H9 (cell line): ENCODE measurements at regions not wholly inside any gene's neighbourhood (a gene's known extent, or its start where the extent isn't known, plus 50 kb on each side); places are given as distances from the start of the nearest gene placed in this dataset.
A peak's percentile ranks its signal among the peaks of the same experiment; 100 is the strongest.

ENCODE experiments used
- DNase-seq: peaks from one replicate; pipeline ENCODE4 v3.0.0-alpha.2; 2017
- H2AFZ ChIP-seq: one replicate; pipeline ENCODE4 v1.6.1; 2013; ENCODE audit warnings: mild to moderate bottlenecking, low read length, control low read depth, moderate library complexity
- H2AK5ac ChIP-seq: 2 replicates; pipeline ENCODE4 v1.6.1; 2013; ENCODE audit warnings: low read length, control low read depth, mixed read lengths; ENCODE audit not compliant: insufficient read length
- H2BK120ac ChIP-seq: one replicate; pipeline ENCODE4 v1.6.1; 2013; ENCODE audit warnings: low read depth, mild to moderate bottlenecking, low read length, control low read depth, inconsistent platforms; ENCODE audit not compliant: poor library complexity, severe bottlenecking
- H2BK12ac ChIP-seq: 2 replicates; pipeline ENCODE4 v1.6.1; 2013; ENCODE audit warnings: low read length, control low read depth, mixed read lengths, low read depth; ENCODE audit not compliant: insufficient read length
- H2BK15ac ChIP-seq: 2 replicates; pipeline ENCODE4 v1.6.1; 2013; ENCODE audit warnings: low read depth, low read length, control low read depth
- H2BK20ac ChIP-seq: one replicate; pipeline ENCODE4 v1.6.1; 2013; ENCODE audit warnings: low read depth, mild to moderate bottlenecking, low read length, control low read depth, inconsistent platforms; ENCODE audit not compliant: poor library complexity, severe bottlenecking
- H2BK5ac ChIP-seq: 2 replicates; pipeline ENCODE4 v1.6.1; 2013; ENCODE audit warnings: low read length, control low read depth, mixed read lengths; ENCODE audit not compliant: insufficient read length
- H3K14ac ChIP-seq: 2 replicates; pipeline ENCODE4 v1.6.1; 2013; ENCODE audit warnings: low read length, control low read depth; ENCODE audit not compliant: insufficient read depth
- H3K18ac ChIP-seq: 2 replicates; pipeline ENCODE4 v1.6.1; 2013; ENCODE audit warnings: low read depth, mild to moderate bottlenecking, mixed read lengths, low read length, control low read depth; ENCODE audit not compliant: insufficient read length
- H3K23ac ChIP-seq: 2 replicates; pipeline ENCODE4 v1.6.1; 2013; ENCODE audit warnings: low read length, control low read depth, mixed read lengths, low read depth; ENCODE audit not compliant: insufficient read length
- H3K23me2 ChIP-seq: 2 replicates; pipeline ENCODE4 v1.6.1; 2013; ENCODE audit warnings: low read depth, mild to moderate bottlenecking, mixed read lengths, low read length, control low read depth; ENCODE audit not compliant: insufficient read length, poor library complexity, severe bottlenecking
- H3K27ac ChIP-seq: 2 replicates; pipeline ENCODE4 v1.5.1; 2013; ENCODE audit warnings: low read length, control low read depth, mixed read lengths, low read depth; ENCODE audit not compliant: insufficient read length
- H3K27me3 ChIP-seq: 2 replicates; pipeline ENCODE4 v1.6.1; 2013; ENCODE audit warnings: low read length, control low read depth, inconsistent platforms; ENCODE audit not compliant: insufficient read depth
- H3K4ac ChIP-seq: 2 replicates; pipeline ENCODE4 v1.6.1; 2013; ENCODE audit warnings: low read depth, mild to moderate bottlenecking, control low read depth, inconsistent platforms, low read length, moderate library complexity
- H3K4me1 ChIP-seq: 2 replicates; pipeline ENCODE4 v1.6.1; 2013; ENCODE audit warnings: low read length, control low read depth, inconsistent platforms; ENCODE audit not compliant: insufficient read depth
- H3K4me2 ChIP-seq: 2 replicates; pipeline ENCODE4 v1.6.1; 2013; ENCODE audit warnings: low read length, control low read depth, mixed read lengths; ENCODE audit not compliant: insufficient read length, insufficient read depth
- H3K56ac ChIP-seq: 2 replicates; pipeline ENCODE4 v1.6.1; 2013; ENCODE audit warnings: low read depth, mild to moderate bottlenecking, mixed read lengths, low read length, control low read depth; ENCODE audit not compliant: insufficient read length
- H3K79me1 ChIP-seq: 2 replicates; pipeline ENCODE4 v1.6.1; 2013; ENCODE audit warnings: low read depth, mild to moderate bottlenecking, moderate library complexity, low read length, control low read depth, inconsistent platforms; ENCODE audit not compliant: insufficient read depth, poor library complexity, severe bottlenecking
- H3K79me2 ChIP-seq: 2 replicates; pipeline ENCODE4 v1.6.1; 2013; ENCODE audit warnings: low read length, control low read depth, inconsistent platforms; ENCODE audit not compliant: insufficient read depth
- H3K9ac ChIP-seq: 2 replicates; pipeline ENCODE4 v1.6.1; 2013; ENCODE audit warnings: low read length, control low read depth, mixed read lengths; ENCODE audit not compliant: insufficient read length; ENCODE audit errors: extremely low read depth
- H3K9me3 ChIP-seq: one replicate; pipeline ENCODE4 v1.6.1; 2013; ENCODE audit warnings: low read depth, low read length, inconsistent platforms; ENCODE audit not compliant: control insufficient read depth
- H3T11ph ChIP-seq: one replicate; pipeline ENCODE4 v1.6.1; 2013; ENCODE audit warnings: mild to moderate bottlenecking, low read length, control low read depth, inconsistent platforms
- H4K20me1 ChIP-seq: one replicate; pipeline ENCODE4 v1.6.1; 2013; ENCODE audit not compliant: control insufficient read depth, insufficient read length, insufficient read depth
- H4K5ac ChIP-seq: 2 replicates; pipeline ENCODE4 v1.6.1; 2013; ENCODE audit warnings: low read depth, mild to moderate bottlenecking, mixed read lengths, low read length, control low read depth; ENCODE audit not compliant: insufficient read length
- H4K8ac ChIP-seq: replicated peaks from 2 replicates; pipeline ENCODE4 v1.6.1; 2013; ENCODE audit warnings: low read length, control low read depth, mixed read lengths, low read depth; ENCODE audit not compliant: insufficient read length
- H4K91ac ChIP-seq: 2 replicates; pipeline ENCODE4 v1.6.1; 2013; ENCODE audit warnings: low read depth, mild to moderate bottlenecking, moderate library complexity, mixed read lengths, low read length, control low read depth; ENCODE audit not compliant: insufficient read length
- H3K27ac Mint-ChIP-seq, 3 experiments: 2 replicates in 2 of 3; 3 replicates in 1 of 3; pipeline ENCODE4 v1.8.0; 2020 to 2021; ENCODE audit warnings: mixed read lengths in 3 of 3, mild to moderate bottlenecking in 1 of 3, moderate library complexity in 1 of 3
- H3K27me3 Mint-ChIP-seq: 2 replicates; pipeline ENCODE4 v1.8.0; 2021; ENCODE audit warnings: low read depth, mild to moderate bottlenecking, moderate library complexity, mixed read lengths
- H3K36me3 Mint-ChIP-seq, 3 experiments: 2 replicates in 2 of 3; 3 replicates in 1 of 3; pipeline ENCODE4 v1.8.0; 2020 to 2021; ENCODE audit warnings: low read depth in 3 of 3, mixed read lengths in 3 of 3; ENCODE audit not compliant: insufficient read depth in 1 of 3
- H3K4me1 Mint-ChIP-seq, 2 experiments: 2 replicates each; pipeline ENCODE4 v1.8.0; 2020; ENCODE audit warnings: mixed read lengths in 2 of 2
- H3K4me3 Mint-ChIP-seq, 2 experiments: 2 replicates in 1 of 2; 3 replicates in 1 of 2; pipeline ENCODE4 v1.8.0; 2020 to 2021; ENCODE audit warnings: mild to moderate bottlenecking in 2 of 2, mixed read lengths in 2 of 2, moderate library complexity in 1 of 2
- H3K9me3 Mint-ChIP-seq, 2 experiments: 2 replicates in 1 of 2; 3 replicates in 1 of 2; pipeline ENCODE4 v1.8.0; 2020; ENCODE audit warnings: mild to moderate bottlenecking in 2 of 2, mixed read lengths in 2 of 2, moderate library complexity in 1 of 2
- WGBS: extraction: QIAGEN DNeasy Blood & Tissue Kit; methylation state at CpG from one replicate; pipeline ENCODE4 v1.1.7; 2013; ENCODE audit warnings: missing lambda C conversion rate, low lambda C conversion rate, mixed read lengths; ENCODE audit not compliant: insufficient read length; ENCODE audit errors: extremely low coverage; 5-methylcytosine and 5-hydroxymethylcytosine counted together
- TF ChIP-seq, protein P1 (sequence below): fragments of 200-600 bp; sonication (generic); conservative IDR thresholded peaks from 3 replicates; pipeline ENCODE4 v1.8.0; 2021; ENCODE audit warnings: antibody characterized with exemption, mild to moderate bottlenecking

DNA sequence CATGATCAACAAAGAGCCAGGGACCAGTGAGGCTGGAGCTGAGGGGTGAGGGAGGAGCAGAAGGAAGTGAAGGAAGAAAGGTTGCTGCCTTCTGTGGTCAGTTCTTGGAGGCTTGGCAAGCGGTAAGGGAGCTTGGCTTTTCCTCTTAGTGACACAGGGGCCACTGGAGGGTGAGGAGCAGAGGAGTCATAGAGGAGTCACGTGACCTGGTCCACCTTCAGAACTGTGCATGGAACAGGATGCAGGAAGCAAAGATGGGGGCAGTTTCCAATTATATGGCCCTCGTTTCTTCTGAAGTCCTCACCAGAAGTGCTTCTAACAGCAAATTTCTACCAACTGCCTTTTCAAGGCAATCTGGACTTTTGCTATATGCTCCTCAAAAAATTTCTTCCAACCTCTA is 326.9 kb upstream of the SMIM21 start:
- Histone ChIP-seq H3K14ac (peak overlapping the region; percentile 55; the same call in 1 of the 2 replicates), H3K4me2 (no peak overlapping the region), H3K4ac (no peak overlapping the region), H2AFZ (no peak overlapping the region), H3K18ac (no peak overlapping the region), H4K20me1 (no peaks in the 10 kb centered on the region), H3K9ac (no peak overlapping the region), H4K5ac (no peak overlapping the region), H2BK20ac (no peak overlapping the region), H3K56ac (no peak overlapping the region), H3K9me3 (no peaks in the 10 kb centered on the region), H3K23me2 (no peaks in the 10 kb centered on the region), H3K79me1 (no peaks in the 10 kb centered on the region), H2BK5ac (no peak overlapping the region), H3K4me1 (no peaks in the 10 kb centered on the region), H2BK15ac (no peak overlapping the region), H3K23ac (no peak overlapping the region), H3K27ac (no peak overlapping the region), H3T11ph (no peak overlapping the region), H3K27me3 (no peaks in the 10 kb centered on the region), H2AK5ac (no peak overlapping the region), H4K91ac (no peak overlapping the region), H4K8ac (no peak overlapping the region), H2BK120ac (no peak overlapping the region), H3K79me2 (no peaks in the 10 kb centered on the region), H2BK12ac (no peak overlapping the region)
- no peak overlapping the region for H3K4me3 Mint-ChIP-seq
- H3K36me3 Mint-ChIP-seq = no peaks in the 10 kb centered on the region
- WGBS = no CpG with 5 or more reads among the region's 3 CpGs
- no peak overlapping the region for H3K27ac Mint-ChIP-seq
- H3K4me1 Mint-ChIP-seq = peaks cover 2% of the 10 kb centered on the region in 2 experiments; a peak in 1 of 4 replicates
- no peaks in the 10 kb centered on the region; the same call in 1 of the 2 replicates for H3K27me3 Mint-ChIP-seq
- TF ChIP-seq, protein P1, sequence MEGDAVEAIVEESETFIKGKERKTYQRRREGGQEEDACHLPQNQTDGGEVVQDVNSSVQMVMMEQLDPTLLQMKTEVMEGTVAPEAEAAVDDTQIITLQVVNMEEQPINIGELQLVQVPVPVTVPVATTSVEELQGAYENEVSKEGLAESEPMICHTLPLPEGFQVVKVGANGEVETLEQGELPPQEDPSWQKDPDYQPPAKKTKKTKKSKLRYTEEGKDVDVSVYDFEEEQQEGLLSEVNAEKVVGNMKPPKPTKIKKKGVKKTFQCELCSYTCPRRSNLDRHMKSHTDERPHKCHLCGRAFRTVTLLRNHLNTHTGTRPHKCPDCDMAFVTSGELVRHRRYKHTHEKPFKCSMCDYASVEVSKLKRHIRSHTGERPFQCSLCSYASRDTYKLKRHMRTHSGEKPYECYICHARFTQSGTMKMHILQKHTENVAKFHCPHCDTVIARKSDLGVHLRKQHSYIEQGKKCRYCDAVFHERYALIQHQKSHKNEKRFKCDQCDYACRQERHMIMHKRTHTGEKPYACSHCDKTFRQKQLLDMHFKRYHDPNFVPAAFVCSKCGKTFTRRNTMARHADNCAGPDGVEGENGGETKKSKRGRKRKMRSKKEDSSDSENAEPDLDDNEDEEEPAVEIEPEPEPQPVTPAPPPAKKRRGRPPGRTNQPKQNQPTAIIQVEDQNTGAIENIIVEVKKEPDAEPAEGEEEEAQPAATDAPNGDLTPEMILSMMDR = no peak
- DNase-seq = no peak
- H3K9me3 Mint-ChIP-seq = no peaks in the 10 kb centered on the region
